VCaP (cell line): ENCODE measurements at regions not wholly inside any gene's neighbourhood (a gene's known extent, or its start where the extent isn't known, plus 50 kb on each side); places are given as distances from the start of the nearest gene placed in this dataset.

ENCODE experiments used
- H3K27ac ChIP-seq: fragments of 450-650 bp; 2 replicates; pipeline ENCODE4 v1.5.1; 2017
- TF ChIP-seq, protein P1 (sequence below): fragments of 450-650 bp; conservative IDR thresholded peaks from 2 replicates; pipeline ENCODE4 v1.5.1; 2017; ENCODE audit warnings: mild to moderate bottlenecking, moderate library complexity

DNA sequence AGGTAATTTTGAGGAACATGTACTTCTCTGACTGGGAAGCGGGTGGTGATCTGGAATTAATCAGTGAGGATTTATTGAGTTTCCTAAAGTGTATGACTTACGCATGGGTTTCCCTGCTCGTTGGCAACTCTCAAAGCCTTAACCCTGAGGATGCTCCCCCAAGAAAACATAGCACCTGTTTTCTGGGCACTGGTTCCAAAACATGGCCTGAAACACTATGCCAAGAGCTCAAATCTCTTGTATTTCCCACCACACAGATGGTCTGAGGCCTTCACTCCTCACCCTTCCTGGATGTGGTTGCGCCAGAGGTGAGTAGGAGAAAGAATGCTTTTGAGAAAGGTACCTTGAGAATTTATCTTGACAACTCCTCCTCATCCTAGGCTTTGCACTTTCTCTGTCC, 250.4 kb downstream of the FZD1 start:
- TF ChIP-seq, protein P1, sequence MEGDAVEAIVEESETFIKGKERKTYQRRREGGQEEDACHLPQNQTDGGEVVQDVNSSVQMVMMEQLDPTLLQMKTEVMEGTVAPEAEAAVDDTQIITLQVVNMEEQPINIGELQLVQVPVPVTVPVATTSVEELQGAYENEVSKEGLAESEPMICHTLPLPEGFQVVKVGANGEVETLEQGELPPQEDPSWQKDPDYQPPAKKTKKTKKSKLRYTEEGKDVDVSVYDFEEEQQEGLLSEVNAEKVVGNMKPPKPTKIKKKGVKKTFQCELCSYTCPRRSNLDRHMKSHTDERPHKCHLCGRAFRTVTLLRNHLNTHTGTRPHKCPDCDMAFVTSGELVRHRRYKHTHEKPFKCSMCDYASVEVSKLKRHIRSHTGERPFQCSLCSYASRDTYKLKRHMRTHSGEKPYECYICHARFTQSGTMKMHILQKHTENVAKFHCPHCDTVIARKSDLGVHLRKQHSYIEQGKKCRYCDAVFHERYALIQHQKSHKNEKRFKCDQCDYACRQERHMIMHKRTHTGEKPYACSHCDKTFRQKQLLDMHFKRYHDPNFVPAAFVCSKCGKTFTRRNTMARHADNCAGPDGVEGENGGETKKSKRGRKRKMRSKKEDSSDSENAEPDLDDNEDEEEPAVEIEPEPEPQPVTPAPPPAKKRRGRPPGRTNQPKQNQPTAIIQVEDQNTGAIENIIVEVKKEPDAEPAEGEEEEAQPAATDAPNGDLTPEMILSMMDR = no peak
- no peak overlapping the region for H3K27ac ChIP-seq

DNA sequence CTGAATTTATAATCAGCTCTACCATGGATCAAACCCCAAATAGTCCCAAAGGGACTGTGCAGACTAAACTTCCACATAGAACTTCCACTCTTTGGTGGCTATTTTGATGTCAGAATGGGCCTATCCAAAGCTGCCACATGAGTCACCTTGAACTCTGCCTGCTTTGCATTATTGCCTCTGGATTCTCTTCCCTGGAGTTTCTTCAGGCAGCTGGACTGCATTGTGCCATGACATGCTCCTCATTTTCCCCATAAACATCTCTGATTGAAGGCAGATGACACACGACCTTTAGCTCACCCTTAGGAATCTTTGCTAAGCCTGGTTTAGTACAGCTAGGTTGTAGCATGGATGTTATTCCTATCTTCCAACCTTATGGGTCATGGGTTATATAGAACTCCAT, 251.7 kb downstream of the FZD1 start:
- TF ChIP-seq, protein P1 = no peak
- no peak overlapping the region for H3K27ac ChIP-seq

DNA sequence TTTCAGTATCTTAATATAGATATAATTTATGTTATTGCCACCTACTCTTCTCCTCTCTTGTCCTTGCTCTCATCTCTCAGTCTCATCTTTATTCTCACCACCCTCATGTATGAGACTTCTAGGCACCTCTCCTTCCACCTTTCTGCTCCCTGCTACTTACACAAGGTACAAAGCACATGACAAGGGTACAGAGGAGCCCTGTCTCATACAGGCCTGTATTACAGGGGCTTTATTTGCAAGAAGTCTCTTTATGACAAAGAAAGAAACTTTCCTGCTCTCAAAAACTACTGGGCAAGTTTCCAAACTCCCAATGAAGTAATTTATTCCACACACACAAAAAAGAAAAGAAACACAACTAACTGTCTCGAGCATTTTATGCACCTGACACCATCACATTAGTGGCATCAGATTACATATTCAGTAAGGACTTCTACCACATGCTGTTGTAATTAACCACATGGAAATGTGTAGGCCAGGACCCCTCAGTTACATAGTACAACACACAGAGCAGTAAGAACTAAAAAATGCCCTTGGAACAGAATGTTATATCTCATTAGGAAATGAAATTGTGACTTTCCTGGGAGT, 253.1 kb downstream of the FZD1 start:
- TF ChIP-seq, protein P1 = no peak
- H3K27ac ChIP-seq = no peak overlapping the region

DNA sequence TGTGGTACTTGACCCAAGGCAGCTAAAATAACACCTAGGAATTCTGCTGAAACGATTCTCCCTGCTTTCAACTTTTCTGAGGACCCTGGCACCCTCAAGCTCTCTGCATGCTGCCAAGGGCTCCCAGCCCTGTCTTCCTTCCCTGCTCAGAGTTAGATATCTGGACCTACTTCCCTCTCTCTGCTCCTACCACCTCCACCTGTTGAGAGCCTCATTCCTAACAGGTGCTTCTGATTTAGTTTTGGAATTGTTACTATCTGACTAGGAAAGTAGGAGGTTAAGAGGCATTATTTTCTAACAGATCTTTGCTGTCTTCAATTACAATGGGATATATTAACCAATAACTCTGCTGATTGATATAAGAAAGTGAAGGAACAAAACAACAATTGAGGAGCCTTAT, 253.8 kb downstream of the FZD1 start:
- no peak overlapping the region for H3K27ac ChIP-seq
- TF ChIP-seq, protein P1 = no peak

DNA sequence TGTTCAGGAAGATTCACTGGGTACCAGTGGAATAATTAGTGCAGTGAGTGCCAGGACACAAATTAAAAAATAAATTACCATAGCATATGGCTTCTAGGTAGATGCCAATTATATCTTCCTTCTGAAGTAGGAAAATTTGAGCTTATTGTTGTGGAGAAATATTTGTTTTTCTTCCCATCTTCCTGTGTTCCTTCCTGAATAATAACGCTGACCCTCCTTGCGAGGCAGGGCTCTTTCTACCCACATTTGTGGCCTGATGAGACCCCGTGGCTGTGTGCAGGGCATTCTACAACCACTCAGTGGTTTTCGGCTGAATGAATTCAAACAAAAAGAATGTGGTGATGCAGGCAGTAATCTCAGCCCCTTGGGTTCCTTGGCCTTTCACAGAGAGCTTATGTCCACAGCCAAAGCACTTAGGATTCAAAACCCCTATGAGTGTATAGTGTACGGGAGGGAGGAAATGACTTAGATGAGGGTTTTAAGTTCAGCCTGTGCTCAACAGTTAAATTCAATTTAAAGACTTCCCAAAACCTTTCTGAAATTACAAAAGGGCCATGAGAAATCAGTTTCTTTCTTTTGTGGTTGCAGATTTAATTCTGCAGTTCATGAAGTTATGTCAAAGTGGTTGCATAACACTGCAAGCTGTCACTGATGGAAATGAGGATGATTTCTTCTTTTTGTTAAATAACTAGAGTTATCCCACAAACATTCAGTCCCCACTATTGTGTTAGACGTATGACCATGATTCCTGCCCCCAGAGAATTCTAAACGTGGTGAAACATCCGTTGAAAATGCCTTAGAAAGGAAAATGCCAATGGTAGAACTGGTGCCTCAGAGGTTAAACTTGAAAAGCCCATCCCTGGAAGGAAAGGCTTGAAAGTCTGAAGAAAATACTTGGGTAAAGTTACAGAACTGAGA, 255.3 kb downstream of the FZD1 start:
- TF ChIP-seq, protein P1 = no peak

DNA sequence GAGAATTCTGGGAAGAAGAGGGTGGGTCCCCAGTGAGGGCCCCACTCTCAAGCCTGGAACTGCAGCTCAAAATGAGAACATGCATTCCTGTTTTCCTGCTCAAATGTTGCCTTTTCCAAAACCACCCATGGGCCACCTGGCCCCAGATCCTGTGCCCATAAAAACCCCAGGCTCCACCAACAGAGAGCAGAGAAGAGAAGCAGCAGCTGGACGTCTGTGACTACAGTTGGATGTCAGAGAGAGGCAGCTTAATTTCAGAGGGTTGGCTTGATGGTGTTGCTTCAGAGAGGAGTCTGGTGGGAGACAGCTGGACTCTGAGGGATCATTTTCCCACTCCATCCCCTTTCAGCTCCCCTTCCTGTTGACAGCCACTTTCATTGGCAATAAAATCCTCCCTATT, 256.4 kb downstream of the FZD1 start:
- no peak overlapping the region for H3K27ac ChIP-seq
- TF ChIP-seq, protein P1 = no peak

More for the DNA sequence above, 255.3 kb downstream of the FZD1 start:
- H3K27ac ChIP-seq = no peak overlapping the region

DNA sequence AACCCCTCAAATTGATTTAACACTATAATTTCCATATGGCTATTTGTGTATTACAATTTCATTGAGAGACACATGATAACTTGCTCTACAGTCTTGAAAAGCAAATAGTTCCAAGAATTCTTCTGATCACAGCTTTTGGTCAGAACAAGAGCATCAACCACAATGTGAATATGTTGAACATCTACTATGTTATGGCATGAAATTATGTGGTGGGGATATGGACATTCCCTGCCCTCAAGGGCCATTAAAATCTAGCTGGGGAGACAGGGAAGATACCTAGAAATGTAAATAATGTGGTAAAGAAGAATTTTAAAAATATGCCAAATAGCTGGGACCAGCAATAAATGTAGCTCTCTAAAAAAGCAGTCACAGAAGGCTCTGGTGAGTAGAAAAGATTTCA, 262.2 kb downstream of the FZD1 start:
- H3K27ac ChIP-seq = no peak overlapping the region
- TF ChIP-seq, protein P1 = no peak
